GM18909 (cell line): ENCODE measurements at regions not wholly inside any gene's neighbourhood (a gene's known extent, or its start where the extent isn't known, plus 50 kb on each side); places are given as distances from the start of the nearest gene placed in this dataset.

Experiments used
- ATAC-seq: cut with Tn5 transposase; IDR thresholded peaks from one replicate; pipeline ENCODE4 v1.9.1; 2021; ENCODE audit warnings: mild to moderate bottlenecking; ENCODE audit not compliant: unreplicated experiment, poor library complexity

DNA sequence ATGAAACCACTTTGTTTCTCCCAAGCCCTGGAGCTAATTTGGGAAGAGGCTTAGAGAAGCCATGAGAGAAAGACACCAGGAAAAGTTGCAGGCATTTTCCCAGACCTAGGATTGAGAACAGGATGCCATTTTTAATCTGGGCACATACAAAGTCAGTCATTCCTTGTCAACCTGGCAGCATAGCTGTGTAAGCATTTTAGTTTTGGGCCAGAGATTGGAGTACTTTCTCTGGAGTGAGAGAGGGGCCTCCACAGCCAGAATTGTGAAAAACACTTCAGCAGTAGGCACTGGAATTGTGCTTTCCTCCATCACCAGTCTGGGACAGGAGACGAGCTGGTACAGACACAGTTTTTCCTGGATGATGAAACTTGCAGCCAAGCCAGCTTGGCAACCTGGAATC, 390.3 kb upstream of the DMAC1 start:
- no peak for ATAC-seq

GRCh38 chr9:8188723-8189407, 389.3 kb upstream of the DMAC1 start:
- no peak for ATAC-seq

DNA sequence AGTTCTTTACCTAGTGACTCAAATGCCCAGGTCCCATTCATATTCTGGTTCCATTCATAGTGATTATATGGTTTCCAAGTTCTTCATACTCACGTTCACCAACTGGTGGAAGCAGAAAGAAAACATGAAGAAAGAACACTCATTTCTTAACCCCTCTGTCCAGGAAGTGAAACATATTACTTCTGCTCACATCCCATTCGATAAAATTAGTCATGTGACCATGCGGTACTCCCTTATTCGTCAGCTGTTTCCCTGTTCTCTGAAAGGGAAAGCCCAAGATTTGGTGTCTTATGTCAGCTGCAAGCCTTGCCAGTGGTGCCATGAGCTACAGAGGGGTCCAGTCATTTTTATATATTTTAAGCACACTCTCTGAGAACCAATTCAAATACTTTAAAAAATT, 387.0 kb upstream of the DMAC1 start:
- ATAC-seq, result peak; percentile 56

GRCh38 chr9:8183618-8184017, 384.0 kb upstream of the DMAC1 start:
- no peak for ATAC-seq

GRCh38 chr9:8179381-8180053, 379.9 kb upstream of the DMAC1 start:
- ATAC-seq, result no peak

GRCh38 chr9:8172000-8172399, 372.4 kb upstream of the DMAC1 start:
- ATAC-seq, result no peak

DNA sequence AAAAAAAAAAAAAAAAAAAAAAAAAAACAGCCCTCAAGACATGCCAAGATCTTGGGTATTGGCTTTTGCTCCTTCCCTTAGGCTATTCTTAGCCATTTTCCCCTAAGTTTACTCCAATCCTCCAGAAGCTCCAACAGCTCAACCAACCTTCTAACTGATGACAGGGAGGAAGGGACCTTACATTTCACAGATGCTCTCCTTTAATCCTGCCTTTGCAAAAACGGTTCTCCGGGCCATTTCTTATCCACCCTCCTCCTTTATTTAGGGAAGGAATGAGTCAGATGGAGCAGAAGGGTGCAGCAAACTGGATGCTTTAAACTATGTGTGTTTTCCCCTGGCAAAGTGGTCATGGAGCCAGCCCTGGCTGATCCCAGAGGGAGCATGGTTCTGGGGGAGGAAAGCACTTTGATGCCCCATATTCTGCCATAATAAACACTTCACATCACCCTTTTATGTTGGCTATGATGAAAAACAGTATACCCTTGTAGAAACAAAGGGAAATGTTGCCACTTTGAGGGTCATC, 369.4 kb upstream of the DMAC1 start:
- ATAC-seq, result no peak

GRCh38 chr9:8160787-8161186, 361.2 kb upstream of the DMAC1 start:
- no peak for ATAC-seq

GRCh38 chr9:8158574-8158973, 359.0 kb upstream of the DMAC1 start:
- ATAC-seq, result no peak

DNA sequence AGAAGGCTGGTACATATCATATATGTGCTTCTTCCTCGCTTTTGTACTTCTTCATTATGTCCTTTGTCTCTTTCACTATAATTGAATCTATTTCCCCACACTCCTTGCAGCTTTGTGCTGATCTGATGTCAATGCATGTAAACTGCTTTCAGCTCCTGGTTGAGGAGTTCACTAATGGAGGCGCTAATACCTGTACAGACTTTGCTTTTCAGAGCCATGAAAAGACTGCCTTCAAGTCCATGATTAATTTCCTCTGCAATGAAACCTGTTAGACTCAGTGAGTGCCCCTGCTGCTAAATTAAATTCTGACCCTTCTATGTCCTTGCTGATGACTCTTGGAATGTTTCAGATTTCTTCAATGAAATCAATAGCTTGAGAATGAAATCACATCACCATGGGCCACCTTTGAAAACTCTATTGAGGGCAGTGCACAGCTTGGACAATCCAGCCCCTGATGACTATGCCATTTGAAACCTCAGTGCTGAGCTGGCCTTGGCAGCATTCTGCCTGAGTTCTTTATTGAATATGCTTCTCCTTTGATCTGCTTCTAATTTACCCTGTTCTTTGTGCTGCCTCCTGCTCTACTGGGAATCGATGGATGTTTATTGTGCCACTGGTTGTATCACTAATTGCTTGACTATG, 358.2 kb upstream of the DMAC1 start:
- ATAC-seq, result no peak

DNA sequence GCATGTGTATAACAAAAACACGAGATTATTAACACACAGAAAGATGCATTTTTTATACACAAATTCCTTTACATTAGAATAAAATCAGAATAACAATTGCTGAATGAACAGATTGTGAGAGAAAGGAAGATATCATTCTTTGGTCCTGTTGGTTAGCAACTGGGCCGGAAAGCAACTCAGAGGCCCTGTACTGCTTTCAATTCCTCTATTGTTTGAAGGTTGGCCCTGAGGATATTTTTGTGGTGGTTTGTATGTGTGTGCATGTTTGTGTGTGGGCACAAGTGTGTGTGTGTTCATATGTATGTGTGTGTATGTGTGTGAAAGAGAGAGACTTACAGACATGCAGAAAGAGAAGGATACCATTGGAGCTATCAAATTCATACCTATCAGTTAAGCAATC, 356.8 kb upstream of the DMAC1 start:
- no peak for ATAC-seq

DNA sequence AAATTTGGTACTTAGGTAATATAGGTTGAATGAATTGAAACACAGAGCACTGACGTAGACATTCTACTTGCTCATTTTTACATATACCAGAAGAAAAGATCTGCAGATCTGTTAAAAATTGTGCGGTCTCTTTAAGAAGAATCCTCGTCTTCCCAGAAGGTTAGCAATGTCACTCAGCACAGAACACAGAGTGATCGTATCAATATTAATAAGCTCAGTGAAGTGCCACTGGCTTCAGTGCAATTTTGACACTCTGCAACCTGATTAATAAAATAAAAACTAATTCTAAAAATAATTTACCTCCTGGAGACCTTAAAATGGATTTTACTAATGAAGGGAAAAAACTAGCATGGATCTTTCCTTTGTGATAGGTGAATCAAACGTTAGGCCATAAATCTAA, 356.1 kb upstream of the DMAC1 start:
- no peak for ATAC-seq

DNA sequence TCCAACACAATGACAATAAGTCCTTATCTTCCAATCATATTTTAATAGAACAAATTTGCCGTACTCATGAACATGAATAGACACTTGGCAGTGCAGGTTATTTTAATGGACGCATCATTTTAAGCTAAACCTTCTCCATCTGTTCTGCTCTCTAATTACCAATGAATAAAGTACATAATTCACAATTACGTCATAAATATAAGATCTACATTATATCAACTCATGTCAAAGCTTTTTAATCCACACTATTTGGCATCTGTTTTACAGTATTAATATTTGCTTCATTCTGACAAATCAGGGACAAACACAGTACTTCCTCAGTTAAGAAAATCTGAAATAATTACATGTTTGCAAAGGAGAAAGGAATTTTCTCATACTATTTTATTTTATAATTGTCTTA, 344.1 kb upstream of the DMAC1 start:
- ATAC-seq, result no peak

GRCh38 chr9:8140557-8140956, 341.0 kb upstream of the DMAC1 start:
- ATAC-seq, result no peak

DNA sequence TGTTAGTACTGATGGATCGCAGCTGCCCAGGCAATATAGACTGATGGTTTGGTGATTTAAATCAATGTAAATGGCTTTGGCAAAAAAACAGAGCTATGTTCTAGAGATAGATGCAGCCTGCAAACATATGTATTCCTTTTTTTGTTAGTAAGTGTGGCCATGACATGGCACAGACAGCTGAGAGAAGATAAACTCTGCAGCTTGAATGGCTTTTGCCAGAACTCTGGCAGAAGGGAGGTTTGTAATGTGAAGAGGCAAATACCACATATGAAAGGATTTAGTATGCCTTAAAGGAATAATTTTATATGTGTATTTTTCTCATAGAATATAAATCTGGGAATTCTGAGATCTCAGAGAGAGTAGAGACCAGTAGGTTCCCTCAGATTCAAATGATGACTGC, 340.2 kb upstream of the DMAC1 start:
- ATAC-seq, result no peak

GRCh38 chr9:8136477-8136876, 336.9 kb upstream of the DMAC1 start:
- ATAC-seq, result peak; percentile 93

DNA sequence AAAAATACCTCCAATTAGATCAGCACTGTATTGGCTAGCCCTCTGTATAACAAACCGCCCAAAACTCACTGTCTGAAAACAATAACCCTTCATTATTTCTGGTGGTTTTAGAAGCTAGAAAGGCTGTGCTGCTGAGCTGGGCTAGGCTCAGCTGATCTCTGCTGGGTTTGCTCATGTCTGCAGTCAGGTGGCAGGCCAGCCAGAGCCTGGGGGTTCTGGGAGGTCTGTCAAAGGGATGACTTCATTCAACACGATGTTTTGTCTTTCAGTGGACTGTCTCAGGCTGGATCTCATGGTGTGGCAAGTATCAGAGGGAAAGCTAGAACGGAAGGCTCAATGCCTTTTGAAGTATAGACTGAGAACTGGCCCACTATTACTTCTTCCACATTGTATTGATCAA, 335.1 kb upstream of the DMAC1 start:
- ATAC-seq, result no peak

DNA sequence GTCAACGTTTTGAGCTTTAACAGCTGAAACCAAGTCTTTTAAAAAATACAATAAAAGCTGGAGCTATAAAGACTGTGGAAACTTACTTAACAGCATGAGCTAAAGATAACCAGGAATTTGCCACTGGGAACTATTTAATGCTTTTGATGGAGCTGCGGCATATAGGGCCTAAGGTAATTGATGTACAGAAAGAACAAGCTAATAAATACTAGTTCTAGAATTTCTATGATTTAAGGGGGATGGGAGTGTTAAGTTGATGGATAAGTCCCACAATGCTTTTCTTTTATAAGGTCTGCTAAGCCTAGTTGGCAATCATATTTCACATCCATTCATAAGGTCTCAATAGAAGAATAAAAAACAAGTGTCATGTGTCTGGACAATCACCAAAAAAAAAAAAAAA, 334.0 kb upstream of the DMAC1 start:
- no peak for ATAC-seq

DNA sequence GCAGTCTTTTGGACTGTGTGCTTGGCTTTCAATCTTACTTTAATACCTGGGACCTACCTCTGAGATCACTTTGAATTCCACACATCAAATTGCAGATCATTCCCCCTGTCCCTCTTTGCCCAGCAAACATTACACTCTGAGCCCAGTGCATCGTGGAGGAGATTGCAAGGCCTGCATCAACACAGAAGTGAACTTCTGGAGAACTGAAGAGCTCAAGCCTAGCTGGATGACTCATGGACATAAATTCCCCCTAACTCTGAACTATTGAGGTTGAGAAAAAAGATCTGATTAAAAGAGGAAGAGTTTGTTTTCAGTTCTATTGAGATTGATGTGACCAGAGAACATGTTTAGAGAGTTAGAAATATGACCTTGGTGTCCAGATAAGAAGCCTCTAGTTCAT, 316.0 kb upstream of the DMAC1 start:
- ATAC-seq, result no peak

- ATAC-seq, result no peak
Observed at GRCh38 chr9:8114826-8115225, 315.2 kb upstream of the DMAC1 start.

DNA sequence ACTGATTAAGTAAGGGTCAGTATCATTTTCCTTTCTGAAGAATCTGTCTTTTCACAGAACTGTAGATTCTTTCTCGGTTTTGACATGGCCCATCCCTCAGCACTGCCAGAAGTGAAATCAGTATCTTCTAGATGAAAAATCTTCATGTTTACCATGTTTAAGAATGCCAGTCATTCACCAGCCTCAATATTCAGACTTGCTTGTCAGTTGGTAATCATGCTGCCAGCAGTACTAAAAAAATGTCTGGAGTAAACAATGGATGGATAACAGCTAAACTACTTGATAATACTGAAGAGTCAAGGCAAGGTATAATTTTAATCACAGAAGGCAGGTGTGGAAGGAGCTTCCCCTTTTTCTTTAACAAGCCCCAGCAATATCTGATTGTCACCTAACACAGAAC, 306.8 kb upstream of the DMAC1 start:
- no peak for ATAC-seq

- no peak for ATAC-seq
Observed at GRCh38 chr9:8101607-8102006, 302.0 kb upstream of the DMAC1 start.
